TTC549 (cell line): ENCODE measurements at regions not wholly inside any gene's neighbourhood (a gene's known extent, or its start where the extent isn't known, plus 50 kb on each side); places are given as distances from the start of the nearest gene placed in this dataset.

ENCODE experiments used
- FAIRE-seq: peaks from 2 replicates; lab custom pipeline; 2012; peaks lifted over from hg19 to GRCh38; lab: Jason Lieb, UNC

GRCh38 chr15:98390946-98391530, 257.3 kb upstream of the IGF1R start:
- no peak for FAIRE-seq

GRCh38 chr15:98391568-98391967, 256.8 kb upstream of the IGF1R start:
- FAIRE-seq, result no peak

GRCh38 chr15:98393471-98393870, 254.9 kb upstream of the IGF1R start:
- no peak for FAIRE-seq

- FAIRE-seq, result no peak
Observed at GRCh38 chr15:98394546-98394945, 253.8 kb upstream of the IGF1R start.

- no peak for FAIRE-seq
Observed at GRCh38 chr15:98395974-98396610, 252.2 kb upstream of the IGF1R start.

GRCh38 chr15:98397419-98397818, 250.9 kb upstream of the IGF1R start:
- no peak for FAIRE-seq

- no peak for FAIRE-seq
Observed at GRCh38 chr15:98398056-98398455, 250.3 kb upstream of the IGF1R start.

GRCh38 chr15:98398886-98399285, 249.5 kb upstream of the IGF1R start:
- FAIRE-seq, result no peak

GRCh38 chr15:98400120-98400519, 248.2 kb upstream of the IGF1R start:
- FAIRE-seq, result no peak

- no peak for FAIRE-seq
Observed at GRCh38 chr15:98401029-98401428, 247.3 kb upstream of the IGF1R start.

- FAIRE-seq, result no peak
Observed at GRCh38 chr15:98402486-98402885, 245.9 kb upstream of the IGF1R start.

- no peak for FAIRE-seq
Observed at GRCh38 chr15:98403169-98403568, 245.2 kb upstream of the IGF1R start.

GRCh38 chr15:98403569-98403968, 244.8 kb upstream of the IGF1R start:
- no peak for FAIRE-seq

GRCh38 chr15:98405013-98405412, 243.3 kb upstream of the IGF1R start:
- no peak for FAIRE-seq

- no peak for FAIRE-seq
Observed at GRCh38 chr15:98408231-98408630, 240.1 kb upstream of the IGF1R start.

GRCh38 chr15:98410328-98410727, 238.0 kb upstream of the IGF1R start:
- no peak for FAIRE-seq

- FAIRE-seq, result no peak
Observed at GRCh38 chr15:98412852-98413251, 235.5 kb upstream of the IGF1R start.

- FAIRE-seq, result no peak
Observed at GRCh38 chr15:98413933-98414546, 234.3 kb upstream of the IGF1R start.

- no peak for FAIRE-seq
Observed at GRCh38 chr15:98416222-98416855, 232.0 kb upstream of the IGF1R start.

- FAIRE-seq, result no peak
Observed at GRCh38 chr15:98417346-98417745, 231.0 kb upstream of the IGF1R start.

- no peak for FAIRE-seq
Observed at GRCh38 chr15:98418122-98418521, 230.2 kb upstream of the IGF1R start.

- FAIRE-seq, result no peak
Observed at GRCh38 chr15:98419173-98419780, 229.1 kb upstream of the IGF1R start.

- FAIRE-seq, result no peak
Observed at GRCh38 chr15:98420837-98421236, 227.5 kb upstream of the IGF1R start.
